ENCODE measurements at regions not wholly inside any gene's neighbourhood (a gene's known extent, or its start where the extent isn't known, plus 50 kb on each side); places are given as distances from the start of the nearest gene placed in this dataset.
"Not testable (repeated sequence)": the region's sequence is repeated elsewhere in the genome, so short reads cannot be mapped to it uniquely, and the experiment has no call there.

DNA sequence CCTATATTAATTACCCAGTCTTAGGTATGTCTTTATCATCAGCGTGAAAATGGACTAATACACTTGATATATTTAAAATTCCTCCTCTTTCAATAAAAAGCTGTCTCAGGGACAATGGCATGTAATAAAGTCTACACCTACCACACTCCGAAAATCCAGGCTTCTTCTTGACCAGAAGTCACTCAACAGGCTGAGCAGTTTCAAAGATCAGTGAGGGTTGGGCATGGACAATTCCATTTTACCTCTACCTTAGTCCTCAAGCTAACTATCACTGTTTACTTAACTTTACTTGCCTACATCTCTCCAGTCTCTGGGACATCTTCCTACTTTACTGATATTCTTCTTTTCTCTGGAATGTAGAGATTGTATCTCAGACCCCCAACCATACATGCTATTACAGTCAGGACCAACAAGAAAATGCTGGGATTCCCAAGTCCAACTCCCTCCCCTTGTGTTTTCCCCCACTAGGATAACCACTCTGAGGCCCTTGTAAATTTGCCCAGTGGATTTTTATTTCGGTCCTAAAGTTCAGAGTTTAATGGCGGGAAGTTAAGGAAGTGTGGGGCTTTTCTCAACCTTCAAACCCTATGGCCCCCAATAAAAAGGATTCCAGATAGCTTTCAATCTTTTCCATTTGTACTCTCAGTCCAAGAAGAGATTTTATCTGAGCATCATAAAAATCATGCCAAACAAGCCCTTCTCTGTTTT is 137.1 kb upstream of the TSC22D2 start (continued):
- TF ChIP-seq BRD4 (IDR thresholded peaks at IDR 0.05) = no peak

DNA sequence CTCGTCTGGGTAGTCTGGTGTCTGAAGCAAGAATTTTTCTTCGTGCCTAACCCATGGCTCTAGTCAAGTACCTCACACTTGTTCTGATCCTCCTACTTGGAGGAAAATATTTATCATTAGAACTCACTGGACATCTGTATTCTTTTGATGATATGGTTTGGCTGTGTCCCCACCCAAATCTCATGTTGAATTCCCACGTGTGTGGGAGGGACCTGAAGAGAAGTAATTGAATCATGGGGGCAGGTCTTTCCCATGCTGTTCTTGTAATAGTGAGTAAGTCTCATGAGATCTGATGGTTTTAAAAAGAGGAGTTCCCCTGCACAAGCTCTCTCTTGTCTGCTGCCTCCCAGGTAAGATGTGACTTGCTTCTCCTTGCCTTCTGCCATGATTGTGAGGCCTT is 137.7 kb upstream of the TSC22D2 start:
- H3K27ac ChIP-seq (ENCODE audit: extremely low read depth, low read depth, low read length); H4K20me1 ChIP-seq (replicated peaks; ENCODE audit: control insufficient read depth, insufficient read depth, low read length); H3K4me3 ChIP-seq; H3K79me2 ChIP-seq (ENCODE audit: control insufficient read depth, insufficient read depth, low read length); POLR2A ChIA-PET; H3K9me3 ChIP-seq (replicated peaks; ENCODE audit: control insufficient read depth, insufficient read depth, low read depth, low read length); CTCF ChIA-PET (ENCODE audit: low intra/inter-chr PET ratio); BruUV-seq (replicated peaks); intact Hi-C loops (cut with micrococcal nuclease); H3K4me2 ChIP-seq (ENCODE audit: insufficient read depth, low read length); H2AFZ ChIP-seq (ENCODE audit: low read depth, low read length); ATAC-seq; FAIRE-seq; in situ Hi-C loops (cut with MboI); H3K36me3 ChIP-seq (ENCODE audit: control insufficient read depth, insufficient read depth, low read length); H3K9ac ChIP-seq (ENCODE audit: insufficient read depth in 1 of 2, low read depth in 2 of 2, low read length in 2 of 2); H3K4me1 ChIP-seq (replicated peaks in 1 of 2; ENCODE audit: control insufficient read depth in 2 of 2, insufficient read depth in 2 of 2, low read length in 2 of 2); DNase-seq (ENCODE audit: extremely low read depth in 1 of 4, low spot score in 3 of 4); H3K27me3 ChIP-seq (ENCODE audit: control insufficient read depth in 2 of 2, insufficient read depth in 2 of 2, low read length in 2 of 2); H3K9me1 ChIP-seq (ENCODE audit: control insufficient read depth, insufficient read depth, low read length): not testable (repeated sequence)
- WGBS (ENCODE audit: insufficient coverage, low coverage, missing lambda C conversion rate) = 7% methylated on average over 3 of the region's 3 CpGs

DNA sequence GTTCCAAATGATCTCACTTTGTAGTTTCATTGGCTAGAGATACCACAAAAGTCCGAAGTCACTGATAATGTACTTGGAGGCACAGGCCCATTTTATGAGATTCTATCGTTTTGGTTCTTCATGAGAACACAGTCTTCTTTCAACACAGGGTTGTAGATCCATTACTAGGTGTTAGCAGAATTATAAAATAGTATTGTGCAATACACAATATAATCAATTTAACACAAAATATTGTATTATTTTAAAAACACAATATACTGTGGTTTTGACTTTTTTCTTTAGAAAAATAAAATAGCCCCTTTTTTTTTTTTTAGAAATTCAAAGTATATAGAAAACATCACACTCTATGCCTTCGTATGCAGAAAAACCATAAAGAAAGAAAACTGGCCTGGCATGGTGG is 138.6 kb upstream of the TSC22D2 start:
- 10% methylated on average over 3 of the region's 3 CpGs for WGBS (ENCODE audit: insufficient coverage, low coverage, missing lambda C conversion rate)
- no peak overlapping the region for H3K4me2 ChIP-seq (ENCODE audit: insufficient read depth, low read length)
- BruUV-seq (replicated peaks) = no TSS peak
- H3K4me1 ChIP-seq (replicated peaks in 1 of 2; ENCODE audit: control insufficient read depth in 2 of 2, insufficient read depth in 2 of 2, low read length in 2 of 2) = peaks cover 0 to 2% of the 10 kb centered on the region in 2 experiments; a peak in 1 of 5 replicates
- no peaks in the 10 kb centered on the region for H3K79me2 ChIP-seq (ENCODE audit: control insufficient read depth, insufficient read depth, low read length)
- ChIA-PET CTCF (ENCODE audit: low intra/inter-chr PET ratio) (no interaction called here), POLR2A (no interaction called here)
- H4K20me1 ChIP-seq (replicated peaks; ENCODE audit: control insufficient read depth, insufficient read depth, low read length) = no peaks in the 10 kb centered on the region
- FAIRE-seq (no peak), DNase-seq (ENCODE audit: extremely low read depth in 1 of 4, low spot score in 3 of 4) (no peak), ATAC-seq (no peak)
- H3K27ac ChIP-seq (ENCODE audit: extremely low read depth, low read depth, low read length) = no peak overlapping the region
- no peak overlapping the region for H3K9ac ChIP-seq (ENCODE audit: insufficient read depth in 1 of 2, low read depth in 2 of 2, low read length in 2 of 2)
- no peaks in the 10 kb centered on the region for H3K27me3 ChIP-seq (ENCODE audit: control insufficient read depth in 2 of 2, insufficient read depth in 2 of 2, low read length in 2 of 2)
- H3K36me3 ChIP-seq (ENCODE audit: control insufficient read depth, insufficient read depth, low read length) = no peaks in the 10 kb centered on the region
- no peak for TF ChIP-seq CEBPG (CRISPR knock-in tag; IDR thresholded peaks at IDR 0.05)
- peak; percentile 58 to 94 for TF ChIP-seq CEBPG (tag; conservative IDR thresholded peaks at IDR 0.05 in 1 of 2, IDR thresholded peaks at IDR 0.05 in 1 of 2)
- no peak for TF ChIP-seq JUND (IDR thresholded peaks at IDR 0.05; ENCODE audit: borderline replicate concordance, low read depth, low read length)
- no peak for TF ChIP-seq JUND (tag; IDR thresholded peaks at IDR 0.05; ENCODE audit: borderline replicate concordance, low read depth, low read length)
- TF ChIP-seq CEBPB (tag; IDR thresholded peaks at IDR 0.05) = peak; percentile 92
- intact Hi-C loops (cut with micrococcal nuclease) = no loop called here
- H3K9me3 ChIP-seq (replicated peaks; ENCODE audit: control insufficient read depth, insufficient read depth, low read depth, low read length) = no peaks in the 10 kb centered on the region
- H3K9me1 ChIP-seq (ENCODE audit: control insufficient read depth, insufficient read depth, low read length) = no peaks in the 10 kb centered on the region
- H3K4me3 ChIP-seq = no peak overlapping the region
- H2AFZ ChIP-seq (ENCODE audit: low read depth, low read length) = 0 out of 2 replicates have a peak overlapping the region, but pooled peaks have one; percentile 25
- in situ Hi-C loops (cut with MboI) = no loop called here
